GM21447 (cell line): ENCODE measurements at regions not wholly inside any gene's neighbourhood (a gene's known extent, or its start where the extent isn't known, plus 50 kb on each side); places are given as distances from the start of the nearest gene placed in this dataset.

Experiments
- ATAC-seq: cut with Tn5 transposase; IDR thresholded peaks from one replicate; pipeline ENCODE4 v1.9.1; 2021; ENCODE audit not compliant: unreplicated experiment

DNA sequence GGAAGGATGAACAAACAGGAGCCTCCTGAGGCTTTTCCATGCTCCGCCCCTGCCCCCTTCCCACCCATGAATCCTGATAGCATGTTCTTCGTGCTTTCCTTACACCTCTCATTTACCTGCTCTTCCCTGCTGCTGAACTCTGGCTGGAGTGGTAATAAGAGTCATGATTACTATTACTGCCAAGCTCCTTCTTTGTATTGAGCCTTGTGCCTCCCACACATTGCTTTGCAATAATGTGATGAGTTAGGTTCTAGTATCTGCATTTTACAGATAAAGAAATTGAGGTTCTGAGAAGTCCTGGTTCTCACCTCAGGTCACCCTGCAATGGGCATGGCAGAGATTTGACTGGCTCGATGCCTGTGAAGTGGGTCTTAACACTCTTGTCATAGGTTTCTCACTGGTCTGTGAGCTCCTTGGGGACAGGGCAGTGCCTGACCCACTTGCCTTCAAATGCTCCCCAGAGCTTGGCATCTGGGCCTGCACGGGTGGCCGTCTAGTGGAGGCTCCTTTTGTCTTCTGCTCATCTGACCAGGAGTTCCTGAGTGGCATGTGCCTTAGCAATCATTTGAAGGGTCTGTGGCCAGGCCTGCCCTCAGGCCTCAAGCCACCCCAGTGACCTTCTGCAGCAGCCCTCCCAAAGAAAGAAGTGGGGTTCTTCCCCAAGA, 309.2 kb upstream of the ZMIZ1 start:
- ATAC-seq = no peak

DNA sequence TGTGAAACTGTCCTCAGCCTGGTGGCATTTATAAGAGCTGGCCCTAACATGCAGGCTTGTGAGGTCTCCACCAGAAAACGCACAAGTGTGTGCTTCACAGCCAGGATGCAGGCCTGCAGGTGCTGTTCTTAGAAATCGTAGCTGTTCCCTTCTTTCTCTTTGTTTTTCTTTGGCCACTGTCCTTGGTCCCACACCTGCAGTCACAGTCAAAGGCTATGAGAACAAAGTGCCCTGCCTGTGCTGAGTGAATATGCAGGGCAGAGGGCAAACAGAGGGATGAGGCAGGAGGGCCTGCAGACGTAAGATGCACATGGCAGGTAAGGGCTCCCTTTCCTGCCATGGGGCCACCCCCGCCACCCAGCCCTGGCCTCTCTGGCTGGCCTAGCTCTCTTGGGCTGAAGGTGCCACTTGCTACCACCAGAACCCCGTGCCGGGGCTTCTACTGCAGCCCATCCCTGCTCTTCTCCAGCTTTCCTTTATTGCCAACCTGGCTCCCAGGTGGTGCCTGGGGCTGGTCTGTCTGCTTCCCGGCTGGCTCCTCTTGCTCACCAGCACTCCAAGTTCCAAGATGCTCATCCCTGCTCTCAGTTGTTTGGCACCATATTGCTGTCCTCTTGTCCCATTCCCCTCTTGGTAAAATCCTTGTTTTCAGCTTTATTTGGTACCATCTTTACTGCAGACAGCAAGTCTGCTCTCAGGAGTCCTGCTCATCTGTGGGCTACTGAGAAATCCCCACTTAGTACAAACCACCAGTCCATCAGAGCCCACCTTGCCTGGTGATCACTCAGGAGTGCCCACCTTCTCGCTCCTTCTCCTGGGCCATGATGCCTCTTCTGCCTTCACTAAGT, 308.1 kb upstream of the ZMIZ1 start:
- ATAC-seq = no peak

GRCh38 chr10:78761311-78761781, 307.4 kb upstream of the ZMIZ1 start:
- no peak for ATAC-seq

GRCh38 chr10:78762086-78762630, 306.6 kb upstream of the ZMIZ1 start:
- no peak for ATAC-seq

GRCh38 chr10:78763234-78763633, 305.5 kb upstream of the ZMIZ1 start:
- ATAC-seq = no peak

DNA sequence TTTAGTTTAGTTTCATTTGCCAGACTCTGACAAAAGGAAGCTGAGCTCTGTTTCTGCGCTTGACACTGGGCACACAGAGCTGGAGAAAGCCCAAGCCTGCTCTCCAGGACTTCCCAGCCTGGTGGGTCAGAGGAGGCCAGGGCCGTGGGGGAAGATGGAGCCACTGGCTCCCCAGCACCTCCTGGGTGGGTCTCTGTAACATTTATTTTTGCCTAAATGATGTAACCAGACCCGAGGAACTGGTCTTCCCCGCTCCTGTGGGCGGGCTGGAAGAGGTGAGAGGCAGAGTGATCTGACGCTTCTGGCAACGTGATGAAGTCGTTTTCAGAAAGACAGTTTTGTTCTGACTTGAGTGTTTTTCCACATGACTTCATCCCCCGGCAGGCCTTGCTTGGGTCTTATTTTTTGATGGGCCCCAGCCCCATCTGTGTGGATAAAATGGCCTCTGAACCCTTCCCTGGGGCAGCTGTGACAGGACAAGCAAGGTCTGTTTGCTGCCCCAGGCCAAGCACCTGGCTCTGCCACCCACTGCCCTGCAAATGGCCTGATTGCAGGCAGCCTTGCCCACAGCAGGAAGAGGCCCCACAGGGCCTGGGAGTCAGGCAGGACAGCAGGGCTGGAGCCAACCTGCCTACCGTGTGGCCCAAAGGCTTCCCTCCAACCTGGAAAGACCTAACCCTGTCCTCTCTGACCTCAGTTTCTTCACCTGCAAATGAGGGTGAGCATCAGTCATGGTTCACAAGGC, 304.9 kb upstream of the ZMIZ1 start:
- ATAC-seq = peak; percentile 49

DNA sequence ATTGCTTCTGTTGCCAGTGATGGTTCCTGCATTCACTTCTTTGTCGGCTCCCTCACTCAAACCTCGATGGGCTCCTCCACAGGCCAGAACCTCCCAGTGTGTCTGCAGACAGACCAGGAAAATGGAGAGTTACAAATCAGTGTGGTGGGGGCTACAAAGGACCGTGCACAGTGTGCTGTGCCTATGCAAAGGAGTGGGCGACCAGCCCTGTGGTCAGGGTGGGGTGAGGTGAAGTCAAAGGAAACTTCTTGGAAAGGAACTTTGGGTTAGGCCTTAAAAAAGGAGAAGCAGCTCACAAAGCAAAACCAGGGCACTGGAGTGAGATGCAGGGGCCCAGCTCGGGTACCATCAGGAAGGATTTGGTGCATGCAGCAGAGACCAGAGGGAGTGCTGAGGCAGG, 304.3 kb upstream of the ZMIZ1 start:
- no peak for ATAC-seq

- no peak for ATAC-seq
These were observed 303.8 kb upstream of the ZMIZ1 start for GRCh38 chr10:78764846-78765430.

GRCh38 chr10:78765726-78766335, 302.9 kb upstream of the ZMIZ1 start:
- no peak for ATAC-seq

- ATAC-seq = no peak
These were observed 302.2 kb upstream of the ZMIZ1 start for GRCh38 chr10:78766603-78767002.

GRCh38 chr10:78768041-78768835, 300.5 kb upstream of the ZMIZ1 start:
- no peak for ATAC-seq

GRCh38 chr10:78768876-78769275, 299.9 kb upstream of the ZMIZ1 start:
- ATAC-seq = no peak

- no peak for ATAC-seq
These were observed 299.2 kb upstream of the ZMIZ1 start for GRCh38 chr10:78769526-78769925.

GRCh38 chr10:78770167-78771090, 298.3 kb upstream of the ZMIZ1 start:
- no peak for ATAC-seq

- ATAC-seq = no peak
These were observed 297.5 kb upstream of the ZMIZ1 start for GRCh38 chr10:78771260-78771659.

- no peak for ATAC-seq
These were observed 296.8 kb upstream of the ZMIZ1 start for GRCh38 chr10:78771808-78772455.

DNA sequence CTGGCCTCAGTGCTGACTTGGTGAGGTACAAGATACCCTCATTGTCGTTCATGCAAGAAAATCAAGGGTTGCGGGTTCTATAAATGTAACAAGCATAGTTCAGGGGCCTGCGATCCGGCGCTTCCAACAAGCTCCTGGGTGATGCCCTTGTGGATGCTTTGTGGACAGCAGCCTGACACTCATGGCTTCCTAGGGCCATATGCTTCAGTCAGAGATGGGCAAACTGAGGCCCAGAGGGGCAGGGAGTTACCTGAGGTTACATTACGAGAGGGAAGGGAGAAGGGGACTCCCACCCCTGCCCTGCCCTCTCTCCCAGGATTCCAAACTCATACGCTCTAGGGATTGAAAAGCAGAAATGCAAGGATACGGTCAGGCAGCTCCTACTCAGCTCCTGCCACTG, 296.3 kb upstream of the ZMIZ1 start:
- ATAC-seq = no peak

DNA sequence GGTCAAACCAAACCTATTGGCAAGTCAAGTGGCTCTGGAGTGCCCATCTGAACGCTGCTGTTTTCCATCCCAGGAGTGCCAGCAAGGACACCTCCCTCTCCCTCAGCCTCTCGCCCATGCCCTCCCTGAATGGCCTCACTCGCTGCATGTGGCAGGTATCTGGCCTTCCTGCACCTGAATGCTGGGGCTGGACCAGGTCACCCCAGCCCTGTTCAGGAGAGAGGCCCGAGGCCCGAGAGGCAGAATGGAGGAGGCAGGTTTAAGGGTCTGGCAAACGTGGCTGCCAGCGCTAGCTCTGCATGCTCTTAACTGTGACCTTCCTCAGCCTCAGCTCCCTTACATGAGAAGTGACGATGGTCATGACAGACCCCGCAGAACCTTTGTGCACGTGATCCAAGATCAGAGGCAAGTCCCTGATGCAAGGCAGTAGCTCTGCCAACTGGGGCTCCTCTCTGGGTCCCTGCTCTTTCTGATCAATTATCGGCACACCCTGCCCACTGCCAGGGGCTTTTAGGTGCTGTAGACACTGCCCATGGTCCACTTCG, 295.7 kb upstream of the ZMIZ1 start:
- ATAC-seq = no peak
